ENCODE measurements at regions not wholly inside any gene's neighbourhood (a gene's known extent, or its start where the extent isn't known, plus 50 kb on each side); places are given as distances from the start of the nearest gene placed in this dataset.

GRCh38 chr9:89804766-89805531 lies 200.1 kb downstream of the GADD45G start:
- Histone ChIP-seq H3K36me3 (ENCODE audit: control insufficient read depth in 1 of 2, insufficient read depth in 2 of 2, low read length in 2 of 2) (no peaks in the 10 kb centered on the region), H3K4me1 (ENCODE audit: control insufficient read depth in 1 of 2, insufficient read depth in 2 of 2, low read length in 2 of 2) (peaks cover 10 to 33% of the 10 kb centered on the region in 2 experiments), H2BK12ac (ENCODE audit: low read length) (peak overlapping the region; percentile 23), H2BK5ac (ENCODE audit: low read depth, low read length, poor library complexity) (no peak overlapping the region), H2AK5ac (ENCODE audit: low read length) (no peak overlapping the region), H2AFZ (ENCODE audit: insufficient read depth, low read length, poor library complexity) (no peak overlapping the region), H3K4me3 (ENCODE audit: low read depth, low read length) (no peak overlapping the region), H2BK120ac (ENCODE audit: insufficient read depth, low read length, poor library complexity) (no peak overlapping the region), H4K91ac (ENCODE audit: low read depth, low read length) (no peak overlapping the region), H3K4me2 (ENCODE audit: low read length) (no peak overlapping the region), H3K4ac (ENCODE audit: low read depth, low read length) (no peak overlapping the region), H3K9me3 (ENCODE audit: insufficient read depth, low read depth, low read length) (no peaks in the 10 kb centered on the region), H3K27ac (ENCODE audit: low read depth, low read length) (no peak overlapping the region), H3K9ac (ENCODE audit: low read length) (no peak overlapping the region), H3K79me2 (ENCODE audit: control insufficient read depth, insufficient read depth, low read length, poor library complexity) (no peaks in the 10 kb centered on the region), H4K12ac (ENCODE audit: low read depth, low read length) (no peak overlapping the region), H3K18ac (ENCODE audit: low read length) (no peak overlapping the region), H3K23ac (ENCODE audit: low read length) (no peak overlapping the region), H3K79me1 (ENCODE audit: low read length) (peaks cover 21% of the 10 kb centered on the region), H3K27me3 (ENCODE audit: insufficient read depth, low read length) (no peaks in the 10 kb centered on the region), H3K14ac (ENCODE audit: low read length) (no peak overlapping the region), H4K8ac (ENCODE audit: low read depth, low read length) (no peak overlapping the region)
- no peak for DNase-seq
- no CpG with 5 or more reads among the region's 8 CpGs for whole genome bisulfite sequencing (ENCODE audit: extremely low coverage, insufficient coverage, insufficient read length)

- Histone ChIP-seq H3K4me1 (ENCODE audit: control insufficient read depth in 1 of 2, insufficient read depth in 2 of 2, low read length in 2 of 2) (peaks cover 9 to 27% of the 10 kb centered on the region in 2 experiments), H3K23ac (ENCODE audit: low read length) (no peak overlapping the region), H3K9me3 (ENCODE audit: insufficient read depth, low read depth, low read length) (no peaks in the 10 kb centered on the region), H3K18ac (ENCODE audit: low read length) (no peak overlapping the region), H2BK120ac (ENCODE audit: insufficient read depth, low read length, poor library complexity) (no peak overlapping the region), H3K79me2 (ENCODE audit: control insufficient read depth, insufficient read depth, low read length, poor library complexity) (no peaks in the 10 kb centered on the region), H3K27me3 (ENCODE audit: insufficient read depth, low read length) (no peaks in the 10 kb centered on the region), H3K4me2 (ENCODE audit: low read length) (no peak overlapping the region), H3K14ac (ENCODE audit: low read length) (no peak overlapping the region), H3K4me3 (ENCODE audit: low read depth, low read length) (no peak overlapping the region), H3K27ac (ENCODE audit: low read depth, low read length) (no peak overlapping the region), H3K9ac (ENCODE audit: low read length) (no peak overlapping the region), H2AK5ac (ENCODE audit: low read length) (peak overlapping the region; percentile 67), H3K36me3 (ENCODE audit: control insufficient read depth in 1 of 2, insufficient read depth in 2 of 2, low read length in 2 of 2) (no peaks in the 10 kb centered on the region), H4K8ac (ENCODE audit: low read depth, low read length) (no peak overlapping the region), H2BK12ac (ENCODE audit: low read length) (peak overlapping the region; percentile 10), H4K91ac (ENCODE audit: low read depth, low read length) (no peak overlapping the region), H2BK5ac (ENCODE audit: low read depth, low read length, poor library complexity) (no peak overlapping the region), H4K12ac (ENCODE audit: low read depth, low read length) (no peak overlapping the region), H3K79me1 (ENCODE audit: low read length) (peaks cover 19% of the 10 kb centered on the region), H2AFZ (ENCODE audit: insufficient read depth, low read length, poor library complexity) (no peak overlapping the region), H3K4ac (ENCODE audit: low read depth, low read length) (no peak overlapping the region)
- no CpG with 5 or more reads among the region's 10 CpGs for WGBS (ENCODE audit: extremely low coverage, insufficient coverage, insufficient read length)
- DNase-seq = no peak
Observed at GRCh38 chr9:89805571-89806292, 200.9 kb downstream of the GADD45G start.

DNA sequence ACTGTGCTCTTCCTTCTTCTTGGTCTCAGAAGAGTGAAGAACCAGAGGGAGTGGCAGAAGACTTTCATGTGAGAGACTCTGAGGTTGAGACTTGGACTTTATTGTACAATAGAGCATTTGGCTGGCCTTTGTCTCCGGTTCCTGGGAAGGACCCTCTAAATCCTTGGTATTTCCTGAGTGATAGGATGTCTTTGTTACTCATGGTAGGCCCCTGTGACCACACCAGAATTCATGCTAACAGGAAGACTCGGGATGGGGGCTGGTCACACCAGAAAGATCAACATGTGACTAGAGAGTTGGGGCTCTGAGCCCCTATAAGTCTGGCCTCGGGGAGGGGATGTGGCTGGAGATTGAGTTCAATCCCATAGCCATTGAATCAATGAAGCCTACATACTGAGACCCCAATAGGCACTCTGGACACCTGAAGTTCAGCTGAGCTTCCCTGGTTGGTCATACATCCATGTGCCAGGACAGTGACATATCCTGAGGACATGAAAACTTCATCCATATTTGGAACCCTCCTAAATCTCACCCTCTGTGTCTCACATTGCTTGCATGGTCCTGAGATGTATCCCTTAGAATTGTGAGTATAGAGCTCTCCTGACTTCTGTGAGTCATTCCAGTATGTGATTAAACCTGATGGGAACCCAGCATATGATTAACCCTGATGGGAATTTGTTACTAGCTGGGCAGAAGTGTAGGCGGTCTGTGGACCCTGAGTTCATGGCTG lies 201.7 kb downstream of the GADD45G start:
- Histone ChIP-seq H4K12ac (ENCODE audit: low read depth, low read length) (no peak overlapping the region), H3K79me2 (ENCODE audit: control insufficient read depth, insufficient read depth, low read length, poor library complexity) (no peaks in the 10 kb centered on the region), H4K8ac (ENCODE audit: low read depth, low read length) (no peak overlapping the region), H4K91ac (ENCODE audit: low read depth, low read length) (peak overlapping the region; percentile 66), H3K4me2 (ENCODE audit: low read length) (no peak overlapping the region), H3K4me1 (ENCODE audit: control insufficient read depth in 1 of 2, insufficient read depth in 2 of 2, low read length in 2 of 2) (peaks cover 9 to 25% of the 10 kb centered on the region in 2 experiments), H2AFZ (ENCODE audit: insufficient read depth, low read length, poor library complexity) (no peak overlapping the region), H3K23ac (ENCODE audit: low read length) (no peak overlapping the region), H3K9me3 (ENCODE audit: insufficient read depth, low read depth, low read length) (no peaks in the 10 kb centered on the region), H2AK5ac (ENCODE audit: low read length) (no peak overlapping the region), H3K14ac (ENCODE audit: low read length) (no peak overlapping the region), H2BK5ac (ENCODE audit: low read depth, low read length, poor library complexity) (peak overlapping the region; percentile 7), H3K27me3 (ENCODE audit: insufficient read depth, low read length) (no peaks in the 10 kb centered on the region), H2BK120ac (ENCODE audit: insufficient read depth, low read length, poor library complexity) (no peak overlapping the region), H3K36me3 (ENCODE audit: control insufficient read depth in 1 of 2, insufficient read depth in 2 of 2, low read length in 2 of 2) (no peaks in the 10 kb centered on the region), H3K18ac (ENCODE audit: low read length) (no peak overlapping the region), H3K79me1 (ENCODE audit: low read length) (peaks cover 17% of the 10 kb centered on the region), H3K27ac (ENCODE audit: low read depth, low read length) (no peak overlapping the region), H3K4ac (ENCODE audit: low read depth, low read length) (no peak overlapping the region), H2BK12ac (ENCODE audit: low read length) (peak overlapping the region; percentile 21), H3K9ac (ENCODE audit: low read length) (no peak overlapping the region), H3K4me3 (ENCODE audit: low read depth, low read length) (no peak overlapping the region)
- WGBS (ENCODE audit: extremely low coverage, insufficient coverage, insufficient read length) = no CpG with 5 or more reads among the region's 4 CpGs
- peak; percentile 13 to 56 for DNase-seq

GRCh38 chr9:89807101-89807395 lies 202.2 kb downstream of the GADD45G start:
- Histone ChIP-seq H3K27me3 (ENCODE audit: insufficient read depth, low read length) (no peaks in the 10 kb centered on the region), H3K79me2 (ENCODE audit: control insufficient read depth, insufficient read depth, low read length, poor library complexity) (no peaks in the 10 kb centered on the region), H3K23ac (ENCODE audit: low read length) (no peak overlapping the region), H3K14ac (ENCODE audit: low read length) (peak overlapping the region; percentile 59), H3K36me3 (ENCODE audit: control insufficient read depth in 1 of 2, insufficient read depth in 2 of 2, low read length in 2 of 2) (no peaks in the 10 kb centered on the region), H3K9ac (ENCODE audit: low read length) (no peak overlapping the region), H4K91ac (ENCODE audit: low read depth, low read length) (peak overlapping the region; percentile 66), H2BK5ac (ENCODE audit: low read depth, low read length, poor library complexity) (peak overlapping the region; percentile 7), H3K18ac (ENCODE audit: low read length) (peak overlapping the region; percentile 52), H2AFZ (ENCODE audit: insufficient read depth, low read length, poor library complexity) (no peak overlapping the region), H3K79me1 (ENCODE audit: low read length) (peaks cover 14% of the 10 kb centered on the region), H4K12ac (ENCODE audit: low read depth, low read length) (no peak overlapping the region), H3K4me2 (ENCODE audit: low read length) (no peak overlapping the region), H3K4me1 (ENCODE audit: control insufficient read depth in 1 of 2, insufficient read depth in 2 of 2, low read length in 2 of 2) (peaks cover 9 to 25% of the 10 kb centered on the region in 2 experiments), H3K27ac (ENCODE audit: low read depth, low read length) (no peak overlapping the region), H2BK120ac (ENCODE audit: insufficient read depth, low read length, poor library complexity) (peak overlapping the region; percentile 41), H3K4ac (ENCODE audit: low read depth, low read length) (no peak overlapping the region), H2BK12ac (ENCODE audit: low read length) (peak overlapping the region; percentile 21), H4K8ac (ENCODE audit: low read depth, low read length) (no peak overlapping the region), H2AK5ac (ENCODE audit: low read length) (peak overlapping the region; percentile 67), H3K4me3 (ENCODE audit: low read depth, low read length) (no peak overlapping the region), H3K9me3 (ENCODE audit: insufficient read depth, low read depth, low read length) (no peaks in the 10 kb centered on the region)
- no CpG with 5 or more reads among the region's 5 CpGs for WGBS (ENCODE audit: extremely low coverage, insufficient coverage, insufficient read length)
- no peak for DNase-seq
